RWPE1 (cell line): ENCODE measurements at regions not wholly inside any gene's neighbourhood (a gene's known extent, or its start where the extent isn't known, plus 50 kb on each side); places are given as distances from the start of the nearest gene placed in this dataset.

Source experiments
- CTCF ChIA-PET: fragments of 350-600 bp; sonication (Branson Sonifier 250); formaldehyde crosslinking; extraction: SDS; loops from one replicate; lab custom pipeline; 2021; lab: Yijun Ruan, JAX
- POLR2A ChIA-PET: fragments of 400-600 bp; formaldehyde crosslinking; extraction: SDS; loops from one replicate; lab custom pipeline; 2020; ENCODE audit warnings: antibody characterized with exemption; ENCODE audit not compliant: low non-redundant PET; lab: Yijun Ruan, JAX
- DNase-seq: peaks from one replicate; pipeline ENCODE4 v3.0.0; 2012; ENCODE audit warnings: low spot score
- H3K27ac ChIP-seq: fragments of 450-650 bp; 2 replicates; pipeline ENCODE4 v1.5.1; 2017
- CTCF ChIP-seq: fragments of 450-650 bp; conservative IDR thresholded peaks from 2 replicates; pipeline ENCODE4 v1.5.1; 2017; ENCODE audit warnings: low read depth, mild to moderate bottlenecking

GRCh38 chr13:76363682-76364289, 522.4 kb downstream of the KCTD12 start:
- POLR2A ChIA-PET, result no interaction called here
- TF ChIP-seq CTCF, result no peak
- H3K27ac ChIP-seq, result no peak overlapping the region
- CTCF ChIA-PET, result no interaction called here
- DNase-seq, result no peak

GRCh38 chr13:76361868-76362267, 524.3 kb downstream of the KCTD12 start:
- H3K27ac ChIP-seq, result no peak overlapping the region
- ChIA-PET POLR2A (no interaction called here), CTCF (no interaction called here)
- TF ChIP-seq CTCF, result no peak
- no peak for DNase-seq

- no peak for TF ChIP-seq CTCF
- no peak overlapping the region for H3K27ac ChIP-seq
- ChIA-PET CTCF (no interaction called here), POLR2A (no interaction called here)
- DNase-seq, result no peak
These were observed 534.5 kb downstream of the KCTD12 start for GRCh38 chr13:76351541-76352229.

GRCh38 chr13:76350399-76350798, 535.8 kb downstream of the KCTD12 start:
- CTCF ChIA-PET, result interaction anchor here (0.8 kb wide), 1 partner anchor 56 kb away, joined by 4 read pairs; no protein-coding TSS in a partner anchor
- DNase-seq, result no peak

GRCh38 chr13:76349700-76350099, 536.5 kb downstream of the KCTD12 start:
- no peak for DNase-seq
- ChIA-PET CTCF (no interaction called here), POLR2A (no interaction called here)
- TF ChIP-seq CTCF, result no peak
- no peak overlapping the region for H3K27ac ChIP-seq

More at GRCh38 chr13:76350399-76350798, 535.8 kb downstream of the KCTD12 start:
- POLR2A ChIA-PET, result no interaction called here
- TF ChIP-seq CTCF, result no peak
- no peak overlapping the region for H3K27ac ChIP-seq

- no peak for TF ChIP-seq CTCF
- ChIA-PET POLR2A (no interaction called here), CTCF (no interaction called here)
- DNase-seq, result no peak
- no peak overlapping the region for H3K27ac ChIP-seq
These were observed 546.6 kb downstream of the KCTD12 start for GRCh38 chr13:76339649-76340048.
